Panc1 (cell line): ENCODE measurements at regions not wholly inside any gene's neighbourhood (a gene's known extent, or its start where the extent isn't known, plus 50 kb on each side); places are given as distances from the start of the nearest gene placed in this dataset.

Experiments
- ATAC-seq: fragments of 200-7000 bp; cut with Tn5 transposase; 2 replicates; pipeline ENCODE4 v1.9.1; 2020; ENCODE audit warnings: mild to moderate bottlenecking, moderate library complexity
- BruUV-seq: library from RNA; stranded (reverse); fragments of 400-500 nt; replicated peaks from 2 replicates; lab custom pipeline; 2021; lab: Mats Ljungman, UMichigan
- CTCF ChIA-PET: fragments of 300-600 bp; sonication (Branson Sonifier 250); formaldehyde crosslinking; loops from one replicate; lab custom pipeline; 2022; ENCODE audit warnings: antibody characterized with exemption; lab: Charles Lee
- POLR2A ChIA-PET: fragments of 300-600 bp; sonication (Branson Sonifier 250); formaldehyde crosslinking; loops from one replicate; lab custom pipeline; 2022; ENCODE audit warnings: antibody characterized with exemption; lab: Charles Lee
- DNase-seq: peaks from one replicate; pipeline ENCODE4 v3.0.0-alpha.2; 2010; ENCODE audit warnings: low read depth, low spot score
- H3K27ac ChIP-seq: 2 replicates; pipeline ENCODE4 v1.5.1; 2011; ENCODE audit warnings: mild to moderate bottlenecking, low read length, inconsistent platforms
- H3K27me3 ChIP-seq: fragments of 200-500 bp; sonication (Bioruptor generic); 2 replicates; pipeline ENCODE4 v1.6.0; 2014; ENCODE audit warnings: low read length, inconsistent platforms; ENCODE audit not compliant: control insufficient read depth, insufficient read depth
- H3K36me3 ChIP-seq: fragments of 200-500 bp; sonication (Bioruptor generic); 2 replicates; pipeline ENCODE4 v1.5.1; 2014; ENCODE audit warnings: inconsistent platforms, mild to moderate bottlenecking, low read length, moderate library complexity; ENCODE audit not compliant: control insufficient read depth, insufficient read depth
- H3K4me1 ChIP-seq: 2 replicates; pipeline ENCODE4 v1.5.1; 2011; ENCODE audit warnings: inconsistent platforms, mild to moderate bottlenecking, low read length, moderate library complexity; ENCODE audit not compliant: control insufficient read depth, insufficient read depth
- H3K4me3 ChIP-seq, 2 experiments: 2 replicates each; pipeline ENCODE4 v1.5.1; 2011 to 2012; ENCODE audit warnings: low read depth in 2 of 2, low read length in 2 of 2, mild to moderate bottlenecking in 2 of 2, inconsistent platforms in 1 of 2, moderate library complexity in 1 of 2
- H3K9me3 ChIP-seq: fragments of 200-500 bp; sonication (Bioruptor generic); 2 replicates; pipeline ENCODE4 v1.5.1; 2014; ENCODE audit warnings: low read depth, mild to moderate bottlenecking, inconsistent platforms, low read length, moderate library complexity; ENCODE audit not compliant: control insufficient read depth, insufficient read depth
- POLR2AphosphoS5 ChIP-seq: IDR thresholded peaks from 2 replicates; pipeline ENCODE4 v1.6.1; 2012; ENCODE audit warnings: mild to moderate bottlenecking, low read depth, low read length, moderate library complexity
- REST ChIP-seq, 2 experiments: IDR thresholded peaks; 2 replicates each; pipeline ENCODE4 v1.6.1; 2011 to 2012; ENCODE audit warnings: low read depth in 2 of 2, control low read depth in 1 of 2, low read length in 1 of 2, mild to moderate bottlenecking in 1 of 2, moderate library complexity in 1 of 2; ENCODE audit not compliant: insufficient read depth in 1 of 2
- SIN3A ChIP-seq: IDR thresholded peaks from 2 replicates; pipeline ENCODE4 v1.6.1; 2012; ENCODE audit warnings: low read depth, mild to moderate bottlenecking, low read length, moderate library complexity, borderline replicate concordance; ENCODE audit not compliant: insufficient read depth
- TCF7L2 ChIP-seq: IDR thresholded peaks from 2 replicates; pipeline ENCODE4 v1.6.1; 2011; ENCODE audit warnings: mild to moderate bottlenecking, low read depth, low read length, inconsistent platforms
- in situ Hi-C: cut with HindIII; loops from 2 replicates; pipeline ENCODE4 v1.10.0; 2016; ENCODE audit warnings: low sequenced_read_pairs, low pct_unique_long_range_greater_than_20kb
- intact Hi-C: fragments of 100-400 bp; cut with micrococcal nuclease; formaldehyde crosslinking; loops from one replicate; pipeline ENCODE4 v1.10.0; 2022; ENCODE audit not compliant: unreplicated experiment
- TF ChIP-seq, protein P1 (sequence below): fragments of 450-650 bp; IDR thresholded peaks from 2 replicates; pipeline ENCODE4 v1.5.1; 2017; ENCODE audit warnings: mild to moderate bottlenecking

DNA sequence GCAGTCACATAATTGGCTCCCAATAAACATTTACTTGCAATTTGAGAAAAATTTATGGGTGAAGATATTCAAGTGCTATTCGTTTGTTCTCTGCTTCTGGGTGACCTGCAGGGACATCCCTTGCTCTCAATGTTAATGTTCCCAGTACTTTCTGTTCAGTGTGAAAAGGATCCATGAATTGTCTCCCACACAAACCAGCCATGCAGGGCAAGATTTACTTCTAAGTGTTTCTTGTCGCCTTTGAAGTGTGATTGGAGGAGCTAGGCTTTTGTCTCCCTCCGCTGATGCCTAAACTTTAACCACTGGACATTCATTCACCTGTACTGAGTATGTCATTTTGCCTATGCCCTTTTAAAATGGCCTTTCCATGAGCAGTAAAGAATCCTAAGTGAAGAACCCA lies 66.4 kb upstream of the ADA2 start:
- CTCF ChIA-PET, result no interaction called here
- no peak for ATAC-seq
- intact Hi-C loops, result loop anchor here (10.0 kb wide), 1 partner anchor 61 kb away; no protein-coding TSS in a partner anchor
- BruUV-seq, result no TSS peak
- TF ChIP-seq REST (IDR thresholded peaks at IDR 0.05; ENCODE audit: insufficient read depth in 1 of 2, low read depth in 2 of 2, low read length in 1 of 2) (no peak), POLR2AphosphoS5 (no peak), TCF7L2 (no peak), SIN3A (no peak)
- TF ChIP-seq, protein P1, sequence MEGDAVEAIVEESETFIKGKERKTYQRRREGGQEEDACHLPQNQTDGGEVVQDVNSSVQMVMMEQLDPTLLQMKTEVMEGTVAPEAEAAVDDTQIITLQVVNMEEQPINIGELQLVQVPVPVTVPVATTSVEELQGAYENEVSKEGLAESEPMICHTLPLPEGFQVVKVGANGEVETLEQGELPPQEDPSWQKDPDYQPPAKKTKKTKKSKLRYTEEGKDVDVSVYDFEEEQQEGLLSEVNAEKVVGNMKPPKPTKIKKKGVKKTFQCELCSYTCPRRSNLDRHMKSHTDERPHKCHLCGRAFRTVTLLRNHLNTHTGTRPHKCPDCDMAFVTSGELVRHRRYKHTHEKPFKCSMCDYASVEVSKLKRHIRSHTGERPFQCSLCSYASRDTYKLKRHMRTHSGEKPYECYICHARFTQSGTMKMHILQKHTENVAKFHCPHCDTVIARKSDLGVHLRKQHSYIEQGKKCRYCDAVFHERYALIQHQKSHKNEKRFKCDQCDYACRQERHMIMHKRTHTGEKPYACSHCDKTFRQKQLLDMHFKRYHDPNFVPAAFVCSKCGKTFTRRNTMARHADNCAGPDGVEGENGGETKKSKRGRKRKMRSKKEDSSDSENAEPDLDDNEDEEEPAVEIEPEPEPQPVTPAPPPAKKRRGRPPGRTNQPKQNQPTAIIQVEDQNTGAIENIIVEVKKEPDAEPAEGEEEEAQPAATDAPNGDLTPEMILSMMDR, result no peak
- Histone ChIP-seq H3K4me1 (no peaks in the 10 kb centered on the region), H3K27ac (no peak overlapping the region), H3K36me3 (no peaks in the 10 kb centered on the region), H3K9me3 (no peaks in the 10 kb centered on the region), H3K27me3 (no peaks in the 10 kb centered on the region), H3K4me3 (no peak overlapping the region)
- POLR2A ChIA-PET, result no interaction called here
- in situ Hi-C loops, result no loop called here
- DNase-seq, result no peak

DNA sequence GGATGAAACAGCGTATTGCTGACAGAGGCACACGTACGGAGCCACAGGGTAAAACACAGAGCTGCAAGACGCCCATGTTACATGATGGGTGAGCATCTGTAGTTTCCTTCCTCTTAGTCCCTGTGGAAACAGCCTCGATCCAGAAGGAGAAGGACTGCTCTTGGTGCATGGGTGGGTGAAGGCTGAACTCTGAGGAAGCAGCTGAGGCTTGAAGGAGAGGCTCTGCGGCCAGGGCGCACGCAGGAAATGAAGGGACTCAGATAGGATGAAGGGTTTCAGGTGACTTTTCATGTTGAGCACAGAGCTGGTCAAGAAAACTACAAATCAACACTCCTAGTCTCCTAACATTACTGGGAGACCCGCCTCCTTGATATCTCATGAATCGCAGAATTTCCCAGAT lies 65.7 kb upstream of the ADA2 start:
- H3K4me3 ChIP-seq, result no peak overlapping the region
- in situ Hi-C loops, result no loop called here
- intact Hi-C loops, result loop anchor here (10.0 kb wide), 1 partner anchor 60 kb away; no protein-coding TSS in a partner anchor
- no peaks in the 10 kb centered on the region for H3K4me1 ChIP-seq
- H3K9me3 ChIP-seq, result no peaks in the 10 kb centered on the region
- H3K27ac ChIP-seq, result no peak overlapping the region
- ATAC-seq (no peak), DNase-seq (no peak)
- H3K27me3 ChIP-seq, result no peaks in the 10 kb centered on the region
- CTCF ChIA-PET, result no interaction called here
- BruUV-seq, result no TSS peak
- H3K36me3 ChIP-seq, result no peaks in the 10 kb centered on the region
- POLR2A ChIA-PET, result no interaction called here
- TF ChIP-seq TCF7L2 (no peak), REST (IDR thresholded peaks at IDR 0.05; ENCODE audit: insufficient read depth in 1 of 2, low read depth in 2 of 2, low read length in 1 of 2) (no peak), SIN3A (no peak), POLR2AphosphoS5 (no peak)
- TF ChIP-seq, protein P1, result no peak
